ENCODE measurements at regions not wholly inside any gene's neighbourhood (a gene's known extent, or its start where the extent isn't known, plus 50 kb on each side); places are given as distances from the start of the nearest gene placed in this dataset.

- DNase-seq (ENCODE audit: low spot score) = no peak
- H3K27me3 ChIP-seq (ENCODE audit: control insufficient read depth in 4 of 4, insufficient read depth in 4 of 4, low read length in 3 of 4) = no peaks in the 10 kb centered on the region
- no peaks in the 10 kb centered on the region for H3K4me1 ChIP-seq (ENCODE audit: control insufficient read depth in 4 of 4, insufficient read depth in 4 of 4, low read length in 3 of 4)
- no peak overlapping the region for H3K9ac ChIP-seq (ENCODE audit: low read depth in 1 of 2, low read length in 2 of 2)
- TF ChIP-seq ZBTB33 (IDR thresholded peaks at IDR 0.05) (no peak), FOXA2 (IDR thresholded peaks at IDR 0.05) (no peak), EGR1 (IDR thresholded peaks at IDR 0.05; ENCODE audit: low read depth in 2 of 2) (no peak), MAX (IDR thresholded peaks at IDR 0.05) (no peak), TAF1 (conservative IDR thresholded peaks at IDR 0.05) (no peak), SP1 (IDR thresholded peaks at IDR 0.05) (no peak), YY1 (IDR thresholded peaks at IDR 0.05) (no peak), JUND (IDR thresholded peaks at IDR 0.05) (no peak), GABPA (IDR thresholded peaks at IDR 0.05 in 1 of 2, conservative IDR thresholded peaks at IDR 0.05 in 1 of 2) (no peak), CTCF (IDR thresholded peaks at IDR 0.05; ENCODE audit: low read depth, low read length, missing input control) (no peak), HNF4G (IDR thresholded peaks at IDR 0.05) (no peak), RAD21 (IDR thresholded peaks at IDR 0.05) (no peak), NR2F2 (IDR thresholded peaks at IDR 0.05) (no peak), HNF4A (conservative IDR thresholded peaks at IDR 0.05) (no peak), FOXA1 (IDR thresholded peaks at IDR 0.05) (no peak)
- TF ChIP-seq, protein P1, sequence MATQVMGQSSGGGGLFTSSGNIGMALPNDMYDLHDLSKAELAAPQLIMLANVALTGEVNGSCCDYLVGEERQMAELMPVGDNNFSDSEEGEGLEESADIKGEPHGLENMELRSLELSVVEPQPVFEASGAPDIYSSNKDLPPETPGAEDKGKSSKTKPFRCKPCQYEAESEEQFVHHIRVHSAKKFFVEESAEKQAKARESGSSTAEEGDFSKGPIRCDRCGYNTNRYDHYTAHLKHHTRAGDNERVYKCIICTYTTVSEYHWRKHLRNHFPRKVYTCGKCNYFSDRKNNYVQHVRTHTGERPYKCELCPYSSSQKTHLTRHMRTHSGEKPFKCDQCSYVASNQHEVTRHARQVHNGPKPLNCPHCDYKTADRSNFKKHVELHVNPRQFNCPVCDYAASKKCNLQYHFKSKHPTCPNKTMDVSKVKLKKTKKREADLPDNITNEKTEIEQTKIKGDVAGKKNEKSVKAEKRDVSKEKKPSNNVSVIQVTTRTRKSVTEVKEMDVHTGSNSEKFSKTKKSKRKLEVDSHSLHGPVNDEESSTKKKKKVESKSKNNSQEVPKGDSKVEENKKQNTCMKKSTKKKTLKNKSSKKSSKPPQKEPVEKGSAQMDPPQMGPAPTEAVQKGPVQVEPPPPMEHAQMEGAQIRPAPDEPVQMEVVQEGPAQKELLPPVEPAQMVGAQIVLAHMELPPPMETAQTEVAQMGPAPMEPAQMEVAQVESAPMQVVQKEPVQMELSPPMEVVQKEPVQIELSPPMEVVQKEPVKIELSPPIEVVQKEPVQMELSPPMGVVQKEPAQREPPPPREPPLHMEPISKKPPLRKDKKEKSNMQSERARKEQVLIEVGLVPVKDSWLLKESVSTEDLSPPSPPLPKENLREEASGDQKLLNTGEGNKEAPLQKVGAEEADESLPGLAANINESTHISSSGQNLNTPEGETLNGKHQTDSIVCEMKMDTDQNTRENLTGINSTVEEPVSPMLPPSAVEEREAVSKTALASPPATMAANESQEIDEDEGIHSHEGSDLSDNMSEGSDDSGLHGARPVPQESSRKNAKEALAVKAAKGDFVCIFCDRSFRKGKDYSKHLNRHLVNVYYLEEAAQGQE (IDR thresholded peaks at IDR 0.05) = no peak
- H3K36me3 ChIP-seq (ENCODE audit: control insufficient read depth in 4 of 4, insufficient read depth in 3 of 4, low read depth in 1 of 4, low read length in 3 of 4) = no peaks in the 10 kb centered on the region
- H3K4me3 ChIP-seq (ENCODE audit: low read depth in 1 of 3, low read length in 3 of 3) = no peak overlapping the region
- WGBS = 81% methylated on average over 1 of the region's 1 CpG
- no peaks in the 10 kb centered on the region for H3K9me3 ChIP-seq (ENCODE audit: control insufficient read depth in 4 of 4, low read length in 3 of 4)
- no peak overlapping the region for H3K27ac ChIP-seq (ENCODE audit: low read depth in 1 of 2, low read length in 2 of 2)
These were observed 175.7 kb upstream of the RND3 start for GRCh38 chr2:150663143-150663542.

DNA sequence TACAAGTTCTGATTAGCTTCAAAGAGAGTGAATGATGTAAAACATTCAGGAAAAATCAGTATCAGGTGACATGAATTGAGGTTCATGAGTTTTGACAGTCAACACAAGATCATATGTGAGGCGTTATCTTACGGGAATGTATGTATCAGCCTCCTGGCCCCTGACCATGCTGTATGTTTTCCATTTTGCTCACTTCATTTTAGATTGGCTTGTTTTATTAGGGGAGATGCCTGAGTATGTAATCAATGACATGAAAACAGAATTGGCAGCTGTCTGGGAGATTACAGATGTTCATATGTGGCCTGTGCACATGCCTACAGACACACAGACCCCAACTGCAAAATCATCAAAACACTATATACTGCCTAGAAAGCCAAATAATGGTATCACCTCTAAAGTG lies 168.5 kb upstream of the RND3 start:
- no peak overlapping the region for H3K9ac ChIP-seq (ENCODE audit: low read depth in 1 of 2, low read length in 2 of 2)
- no peak overlapping the region for H3K4me3 ChIP-seq (ENCODE audit: low read depth in 1 of 3, low read length in 3 of 3)
- no peak for DNase-seq (ENCODE audit: low spot score)
- no peaks in the 10 kb centered on the region for H3K27me3 ChIP-seq (ENCODE audit: control insufficient read depth in 4 of 4, insufficient read depth in 4 of 4, low read length in 3 of 4)
- WGBS = 96% methylated on average over 2 of the region's 2 CpGs
- no peaks in the 10 kb centered on the region for H3K4me1 ChIP-seq (ENCODE audit: control insufficient read depth in 4 of 4, insufficient read depth in 4 of 4, low read length in 3 of 4)
- no peak overlapping the region for H3K27ac ChIP-seq (ENCODE audit: low read depth in 1 of 2, low read length in 2 of 2)
- peaks cover 0 to 4% (median 0%) of the 10 kb centered on the region in 4 donors for H3K9me3 ChIP-seq (ENCODE audit: control insufficient read depth in 4 of 4, low read length in 3 of 4)
- no peaks in the 10 kb centered on the region for H3K36me3 ChIP-seq (ENCODE audit: control insufficient read depth in 4 of 4, insufficient read depth in 3 of 4, low read depth in 1 of 4, low read length in 3 of 4)
- no peak for TF ChIP-seq FOXA1 (IDR thresholded peaks at IDR 0.05)
- TF ChIP-seq, protein P1 (IDR thresholded peaks at IDR 0.05) = no peak

Measured in liver (tissue), 8 donors.